ENCODE measurements at regions not wholly inside any gene's neighbourhood (a gene's known extent, or its start where the extent isn't known, plus 50 kb on each side); places are given as distances from the start of the nearest gene placed in this dataset.

DNA sequence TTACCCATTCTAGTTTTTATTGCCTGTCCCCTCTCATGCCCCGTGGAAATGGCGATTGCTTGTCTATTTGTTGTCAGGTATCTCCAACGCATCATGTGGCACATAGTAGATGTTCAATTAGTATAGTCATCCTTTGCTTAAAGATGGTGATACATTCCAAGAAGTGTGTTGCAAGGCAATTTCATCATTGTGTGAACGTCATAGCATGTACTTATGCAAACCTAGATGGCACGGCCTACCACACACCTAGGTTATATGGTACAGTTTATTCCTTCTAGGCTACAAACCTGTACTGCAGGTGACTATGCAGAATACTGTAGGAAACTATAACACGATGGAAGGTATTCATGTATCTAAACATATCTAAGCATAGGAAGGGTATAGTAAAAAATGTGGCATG lies 163.9 kb upstream of the DAPK1 start:
- H3K36me3 ChIP-seq: no peaks in the 10 kb centered on the region
- intact Hi-C loops (cut with DNase I): no loop called here
- H3K27ac ChIP-seq: no peak overlapping the region
- H3K9me3 ChIP-seq: no peaks in the 10 kb centered on the region
- no peak overlapping the region for H3K9ac ChIP-seq (ENCODE audit: low read depth in 2 of 2, low read length in 2 of 2)
- H3K4me3 ChIP-seq: no peak overlapping the region
- no peak for DNase-seq
- peaks cover 8% of the 10 kb centered on the region for H3K27me3 ChIP-seq
- no peaks in the 10 kb centered on the region for H3K4me1 ChIP-seq
- TF ChIP-seq, protein P1, sequence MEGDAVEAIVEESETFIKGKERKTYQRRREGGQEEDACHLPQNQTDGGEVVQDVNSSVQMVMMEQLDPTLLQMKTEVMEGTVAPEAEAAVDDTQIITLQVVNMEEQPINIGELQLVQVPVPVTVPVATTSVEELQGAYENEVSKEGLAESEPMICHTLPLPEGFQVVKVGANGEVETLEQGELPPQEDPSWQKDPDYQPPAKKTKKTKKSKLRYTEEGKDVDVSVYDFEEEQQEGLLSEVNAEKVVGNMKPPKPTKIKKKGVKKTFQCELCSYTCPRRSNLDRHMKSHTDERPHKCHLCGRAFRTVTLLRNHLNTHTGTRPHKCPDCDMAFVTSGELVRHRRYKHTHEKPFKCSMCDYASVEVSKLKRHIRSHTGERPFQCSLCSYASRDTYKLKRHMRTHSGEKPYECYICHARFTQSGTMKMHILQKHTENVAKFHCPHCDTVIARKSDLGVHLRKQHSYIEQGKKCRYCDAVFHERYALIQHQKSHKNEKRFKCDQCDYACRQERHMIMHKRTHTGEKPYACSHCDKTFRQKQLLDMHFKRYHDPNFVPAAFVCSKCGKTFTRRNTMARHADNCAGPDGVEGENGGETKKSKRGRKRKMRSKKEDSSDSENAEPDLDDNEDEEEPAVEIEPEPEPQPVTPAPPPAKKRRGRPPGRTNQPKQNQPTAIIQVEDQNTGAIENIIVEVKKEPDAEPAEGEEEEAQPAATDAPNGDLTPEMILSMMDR (IDR thresholded peaks at IDR 0.05): no peak

DNA sequence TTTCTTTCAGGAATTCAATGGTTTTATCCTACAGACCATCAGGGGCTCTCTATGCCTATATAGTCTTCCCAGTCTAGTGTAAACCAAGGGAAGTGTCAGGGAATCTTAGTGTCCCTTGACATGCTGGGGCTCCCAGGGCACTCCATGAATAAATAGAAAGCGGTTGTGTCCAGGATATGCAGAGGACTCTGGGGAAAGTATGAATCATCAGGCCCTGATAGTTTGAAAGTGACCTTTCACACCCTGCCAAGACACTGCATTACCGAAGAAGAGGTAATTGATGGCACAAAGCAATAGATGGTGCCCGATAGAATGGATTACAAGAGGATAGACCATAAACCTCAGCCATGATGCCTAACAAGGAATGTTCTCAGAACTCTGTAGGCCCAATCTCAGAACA lies 163.3 kb upstream of the DAPK1 start:
- Histone ChIP-seq H3K36me3 (no peaks in the 10 kb centered on the region), H3K4me3 (no peak overlapping the region), H3K4me1 (no peaks in the 10 kb centered on the region), H3K27me3 (peaks cover 8% of the 10 kb centered on the region), H3K9ac (ENCODE audit: low read depth in 2 of 2, low read length in 2 of 2) (no peak overlapping the region), H3K9me3 (no peaks in the 10 kb centered on the region), H3K27ac (no peak overlapping the region)
- DNase-seq: no peak
- TF ChIP-seq, protein P1 (IDR thresholded peaks at IDR 0.05): no peak
- intact Hi-C loops (cut with DNase I): no loop called here

DNA sequence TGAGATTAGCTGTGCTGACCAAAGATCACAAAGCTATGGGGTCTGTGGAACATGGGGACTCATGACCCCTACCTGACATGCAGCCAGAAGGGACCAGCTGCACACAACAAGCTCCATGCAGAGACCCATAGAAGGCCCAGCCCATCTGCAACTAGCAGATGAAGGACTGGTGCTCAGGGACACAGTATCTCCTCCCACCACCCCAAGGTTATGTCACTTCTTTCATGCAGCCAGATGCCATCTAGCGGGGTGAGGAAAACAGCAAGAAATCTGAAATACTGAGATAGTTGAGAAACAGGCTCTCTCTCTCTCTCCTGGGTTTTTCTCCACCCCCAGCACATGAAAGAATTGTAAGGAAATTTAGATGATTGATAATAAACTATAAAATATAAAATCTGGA lies 161.3 kb upstream of the DAPK1 start:
- intact Hi-C loops (cut with DNase I): loop anchor here (2.0 kb wide), 1 partner anchor 326 kb away; no protein-coding TSS in a partner anchor
- Histone ChIP-seq H3K27me3 (peaks cover 8% of the 10 kb centered on the region), H3K4me3 (no peak overlapping the region), H3K9ac (ENCODE audit: low read depth in 2 of 2, low read length in 2 of 2) (no peak overlapping the region), H3K4me1 (no peaks in the 10 kb centered on the region), H3K27ac (no peak overlapping the region), H3K36me3 (no peaks in the 10 kb centered on the region), H3K9me3 (no peaks in the 10 kb centered on the region)
- TF ChIP-seq, protein P1 (IDR thresholded peaks at IDR 0.05): no peak
- no peak for DNase-seq

DNA sequence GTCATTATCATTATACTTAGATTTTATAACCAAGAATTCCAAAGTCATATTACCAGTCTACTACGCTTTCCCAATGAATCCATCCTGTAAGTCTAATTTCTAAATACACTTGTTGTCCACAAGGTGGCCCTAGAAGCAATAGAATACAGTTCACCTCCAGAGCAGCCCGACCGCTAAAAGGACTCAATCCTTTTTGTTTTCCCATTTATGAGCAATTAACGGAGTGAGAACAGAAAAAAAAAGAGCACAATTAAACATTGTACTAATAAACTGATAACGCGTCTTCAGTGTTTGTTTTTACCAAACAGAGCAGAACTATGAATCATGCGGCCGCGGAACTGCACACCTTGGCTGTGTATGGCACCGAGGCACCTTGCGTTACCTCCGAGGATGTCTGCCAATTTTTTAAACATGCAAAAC lies 160.7 kb upstream of the DAPK1 start:
- peak; percentile 24 for DNase-seq
- Histone ChIP-seq H3K9ac (ENCODE audit: low read depth in 2 of 2, low read length in 2 of 2) (no peak overlapping the region), H3K4me3 (no peak overlapping the region), H3K36me3 (no peaks in the 10 kb centered on the region), H3K9me3 (no peaks in the 10 kb centered on the region), H3K27me3 (peaks cover 8% of the 10 kb centered on the region), H3K4me1 (no peaks in the 10 kb centered on the region), H3K27ac (no peak overlapping the region)
- intact Hi-C loops (cut with DNase I): loop anchor here (2.0 kb wide), 1 partner anchor 326 kb away; no protein-coding TSS in a partner anchor
- TF ChIP-seq, protein P1 (IDR thresholded peaks at IDR 0.05): peak; percentile 52

DNA sequence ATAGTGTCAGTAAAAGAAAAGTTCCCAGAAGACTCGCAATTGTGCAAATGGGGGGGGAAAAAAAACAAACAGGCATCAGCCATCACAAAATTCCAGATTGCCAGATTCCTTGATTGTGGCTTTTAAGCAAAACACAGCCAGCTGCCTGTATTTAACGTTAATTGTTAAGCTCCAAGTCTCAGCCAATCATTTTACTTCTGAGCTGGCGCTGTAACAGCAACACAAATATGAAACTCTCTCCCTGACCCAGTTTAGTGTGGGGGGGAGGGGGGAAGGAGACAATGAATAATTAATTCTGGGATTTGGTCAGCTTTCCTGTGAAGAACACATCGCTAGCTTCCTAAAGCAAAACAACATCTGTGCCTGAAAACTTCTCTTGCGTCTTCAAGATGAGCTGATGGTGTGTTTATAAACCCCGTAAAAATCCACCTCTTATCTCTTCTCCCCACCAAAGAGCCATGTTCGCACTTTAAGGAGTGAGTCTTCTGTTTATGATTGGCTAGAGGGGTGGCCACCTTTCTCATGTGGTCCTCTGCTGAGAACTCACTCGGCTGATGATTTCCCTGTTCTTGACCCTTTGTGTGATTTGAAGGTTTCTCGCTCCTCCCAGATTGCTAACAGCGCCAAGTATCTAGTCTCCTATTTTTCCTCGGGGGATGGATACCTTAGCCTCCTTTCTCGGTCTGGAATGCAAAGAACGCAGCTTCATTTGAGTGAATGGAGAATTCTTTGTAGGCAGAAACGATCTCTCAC lies 160.2 kb upstream of the DAPK1 start:
- Histone ChIP-seq H3K27ac (no peak overlapping the region), H3K9ac (ENCODE audit: low read depth in 2 of 2, low read length in 2 of 2) (no peak overlapping the region), H3K36me3 (no peaks in the 10 kb centered on the region), H3K4me3 (no peak overlapping the region), H3K27me3 (peaks cover 8% of the 10 kb centered on the region), H3K4me1 (no peaks in the 10 kb centered on the region), H3K9me3 (no peaks in the 10 kb centered on the region)
- DNase-seq: no peak
- intact Hi-C loops (cut with DNase I): loop anchor here (2.0 kb wide), 1 partner anchor 325 kb away; no protein-coding TSS in a partner anchor
- TF ChIP-seq, protein P1 (IDR thresholded peaks at IDR 0.05): no peak
